ENCODE measurements at regions not wholly inside any gene's neighbourhood (a gene's known extent, or its start where the extent isn't known, plus 50 kb on each side); places are given as distances from the start of the nearest gene placed in this dataset.
"Not testable (repeated sequence)": the region's sequence is repeated elsewhere in the genome, so short reads cannot be mapped to it uniquely, and the experiment has no call there.

- H3K9me3 ChIP-seq (ENCODE audit: control insufficient read depth, insufficient read depth, low read length) = no peaks in the 10 kb centered on the region
- H3K9me2 ChIP-seq (replicated peaks; ENCODE audit: control insufficient read depth, low read length) = no peaks in the 10 kb centered on the region
- H3K4me2 ChIP-seq (ENCODE audit: low read length) = no peak overlapping the region
- no peaks in the 10 kb centered on the region for H3K79me2 ChIP-seq (ENCODE audit: control insufficient read depth, low read length)
- no peak overlapping the region for H3K27ac ChIP-seq (ENCODE audit: low read depth, low read length)
- no peaks in the 10 kb centered on the region; the same call in 1 of the 2 replicates for H3K27me3 ChIP-seq (ENCODE audit: control insufficient read depth, low read length)
- H3K36me3 ChIP-seq (ENCODE audit: control insufficient read depth, low read length) = no peaks in the 10 kb centered on the region
- no peak for TF ChIP-seq EZH2phosphoT487 (IDR thresholded peaks at IDR 0.05; ENCODE audit: borderline replicate concordance, low read length)
- no peak for TF ChIP-seq CTCF (IDR thresholded peaks at IDR 0.05; ENCODE audit: low read depth, low read length, poor library complexity, severe bottlenecking)
- no peaks in the 10 kb centered on the region for H4K20me1 ChIP-seq (ENCODE audit: control insufficient read depth, insufficient read depth, low read depth, low read length)
- H3K4me3 ChIP-seq (ENCODE audit: low read length) = no peak overlapping the region
- no peaks in the 10 kb centered on the region for H3K4me1 ChIP-seq (ENCODE audit: control insufficient read depth, low read length)
- no peaks in the 10 kb centered on the region for H3F3A ChIP-seq (ENCODE audit: control insufficient read depth, insufficient read depth)
These were observed 150.6 kb downstream of the TXNL1 start for GRCh38 chr18:56487801-56488200.

- H3K36me3 ChIP-seq (ENCODE audit: control insufficient read depth, low read length) = no peaks in the 10 kb centered on the region
- H3K9me3 ChIP-seq (ENCODE audit: control insufficient read depth, insufficient read depth, low read length) = no peaks in the 10 kb centered on the region
- H3K79me2 ChIP-seq (ENCODE audit: control insufficient read depth, low read length) = no peaks in the 10 kb centered on the region
- no peak overlapping the region for H3K4me2 ChIP-seq (ENCODE audit: low read length)
- no peak overlapping the region for H3K4me3 ChIP-seq (ENCODE audit: low read length)
- H3K27ac ChIP-seq (ENCODE audit: low read depth, low read length) = no peak overlapping the region
- no peaks in the 10 kb centered on the region for H4K20me1 ChIP-seq (ENCODE audit: control insufficient read depth, insufficient read depth, low read depth, low read length)
- H3F3A ChIP-seq (ENCODE audit: control insufficient read depth, insufficient read depth) = no peaks in the 10 kb centered on the region
- H3K4me1 ChIP-seq (ENCODE audit: control insufficient read depth, low read length) = no peaks in the 10 kb centered on the region
- no peak for TF ChIP-seq EZH2phosphoT487 (IDR thresholded peaks at IDR 0.05; ENCODE audit: borderline replicate concordance, low read length)
- TF ChIP-seq CTCF (IDR thresholded peaks at IDR 0.05; ENCODE audit: low read depth, low read length, poor library complexity, severe bottlenecking) = no peak
- no peaks in the 10 kb centered on the region for H3K9me2 ChIP-seq (replicated peaks; ENCODE audit: control insufficient read depth, low read length)
- no peaks in the 10 kb centered on the region for H3K27me3 ChIP-seq (ENCODE audit: control insufficient read depth, low read length)
These were observed 155.0 kb downstream of the TXNL1 start for GRCh38 chr18:56483386-56483785.

- H3K27me3 ChIP-seq (ENCODE audit: control insufficient read depth, low read length); H3K27ac ChIP-seq (ENCODE audit: low read depth, low read length); H3K9me2 ChIP-seq (replicated peaks; ENCODE audit: control insufficient read depth, low read length); H4K20me1 ChIP-seq (ENCODE audit: control insufficient read depth, insufficient read depth, low read depth, low read length); H3K79me2 ChIP-seq (ENCODE audit: control insufficient read depth, low read length); H3K4me3 ChIP-seq (ENCODE audit: low read length); H3K4me1 ChIP-seq (ENCODE audit: control insufficient read depth, low read length); H3K36me3 ChIP-seq (ENCODE audit: control insufficient read depth, low read length); H3F3A ChIP-seq (ENCODE audit: control insufficient read depth, insufficient read depth); H3K9me3 ChIP-seq (ENCODE audit: control insufficient read depth, insufficient read depth, low read length); H3K4me2 ChIP-seq (ENCODE audit: low read length): not testable (repeated sequence)
These were observed 155.6 kb downstream of the TXNL1 start for GRCh38 chr18:56482813-56483212.

- TF ChIP-seq CTCF (IDR thresholded peaks at IDR 0.05; ENCODE audit: low read depth, low read length, poor library complexity, severe bottlenecking) (no peak), EZH2phosphoT487 (IDR thresholded peaks at IDR 0.05; ENCODE audit: borderline replicate concordance, low read length) (no peak)
- no peaks in the 10 kb centered on the region for H3K4me1 ChIP-seq (ENCODE audit: control insufficient read depth, low read length)
- H3K27ac ChIP-seq (ENCODE audit: low read depth, low read length) = no peak overlapping the region
- H3K9me3 ChIP-seq (ENCODE audit: control insufficient read depth, insufficient read depth, low read length) = no peaks in the 10 kb centered on the region
- H3F3A ChIP-seq (ENCODE audit: control insufficient read depth, insufficient read depth) = no peaks in the 10 kb centered on the region
- no peaks in the 10 kb centered on the region for H3K27me3 ChIP-seq (ENCODE audit: control insufficient read depth, low read length)
- no peak overlapping the region for H3K4me3 ChIP-seq (ENCODE audit: low read length)
- no peaks in the 10 kb centered on the region for H3K79me2 ChIP-seq (ENCODE audit: control insufficient read depth, low read length)
- no peaks in the 10 kb centered on the region for H3K36me3 ChIP-seq (ENCODE audit: control insufficient read depth, low read length)
- H3K9me2 ChIP-seq (replicated peaks; ENCODE audit: control insufficient read depth, low read length) = no peaks in the 10 kb centered on the region
- no peaks in the 10 kb centered on the region for H4K20me1 ChIP-seq (ENCODE audit: control insufficient read depth, insufficient read depth, low read depth, low read length)
- no peak overlapping the region for H3K4me2 ChIP-seq (ENCODE audit: low read length)
These were observed 156.6 kb downstream of the TXNL1 start for GRCh38 chr18:56481751-56482150.
